ENCODE measurements at regions not wholly inside any gene's neighbourhood (a gene's known extent, or its start where the extent isn't known, plus 50 kb on each side); places are given as distances from the start of the nearest gene placed in this dataset.
"Not testable (repeated sequence)": the region's sequence is repeated elsewhere in the genome, so short reads cannot be mapped to it uniquely, and the experiment has no call there.

GRCh38 chr6:12544821-12545565 is 171.6 kb upstream of the PHACTR1 start:
- no peak for DNase-seq (ENCODE audit: low read depth)

GRCh38 chr6:12545619-12546409 is 170.8 kb upstream of the PHACTR1 start:
- DNase-seq (ENCODE audit: low read depth): peak; percentile 91

- DNase-seq (ENCODE audit: low read depth): peak; percentile 25
Observed at GRCh38 chr6:12546410-12547002, 170.1 kb upstream of the PHACTR1 start.

- DNase-seq (ENCODE audit: low read depth): peak; percentile 77
Observed at GRCh38 chr6:12548526-12548925, 168.0 kb upstream of the PHACTR1 start.

GRCh38 chr6:12549445-12549844 is 167.1 kb upstream of the PHACTR1 start:
- not testable (repeated sequence) for DNase-seq (ENCODE audit: low read depth)

GRCh38 chr6:12554820-12555219 is 161.7 kb upstream of the PHACTR1 start:
- DNase-seq (ENCODE audit: low read depth): not testable (repeated sequence)

- DNase-seq (ENCODE audit: low read depth): peak; percentile 60
Observed at GRCh38 chr6:12555267-12555666, 161.3 kb upstream of the PHACTR1 start.

GRCh38 chr6:12555781-12556180 is 160.8 kb upstream of the PHACTR1 start:
- no peak for DNase-seq (ENCODE audit: low read depth)

DNA sequence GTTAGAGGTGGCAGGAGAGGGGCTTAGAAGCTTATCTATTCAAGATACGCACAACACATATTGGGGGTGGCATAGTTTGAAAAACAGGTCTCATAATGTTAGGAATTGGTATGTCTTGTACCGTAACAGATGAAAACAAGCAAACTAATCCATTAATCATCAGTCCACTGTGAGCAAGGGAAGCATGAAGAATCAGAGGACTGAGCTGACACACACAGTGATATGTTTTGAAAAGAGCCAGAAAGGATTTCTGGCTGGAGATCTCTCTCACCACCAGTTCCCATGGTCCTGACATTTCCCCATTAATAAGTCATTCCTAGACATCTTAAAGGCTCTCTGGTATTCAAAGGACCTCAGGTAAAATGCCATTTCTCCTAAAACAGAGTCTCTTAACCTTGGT is 158.8 kb upstream of the PHACTR1 start:
- no peak for DNase-seq (ENCODE audit: low read depth)

GRCh38 chr6:12560315-12560714 is 156.3 kb upstream of the PHACTR1 start:
- DNase-seq (ENCODE audit: low read depth): no peak

GRCh38 chr6:12566618-12567123 is 149.9 kb upstream of the PHACTR1 start:
- no peak for DNase-seq (ENCODE audit: low read depth)

DNA sequence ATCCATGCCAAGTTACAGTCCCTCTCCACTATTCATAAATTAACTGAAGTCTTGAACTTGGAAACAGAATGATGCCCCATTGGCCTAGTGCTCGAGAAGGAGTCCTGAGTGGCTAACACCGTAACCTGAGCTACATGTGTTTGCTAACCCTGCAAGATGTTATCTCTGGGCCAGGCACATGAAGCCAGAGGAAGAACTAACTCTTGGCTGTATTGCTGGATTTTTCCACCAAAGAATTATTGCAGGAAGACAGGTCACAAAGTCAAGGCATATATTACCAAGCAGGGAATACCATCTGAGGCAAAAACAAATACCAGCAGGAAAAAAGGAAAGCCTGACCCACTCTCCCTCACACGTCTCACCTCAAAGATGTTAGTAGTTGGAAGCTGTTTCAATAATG is 148.9 kb upstream of the PHACTR1 start:
- no peak for DNase-seq (ENCODE audit: low read depth)

GRCh38 chr6:12569646-12570045 is 146.9 kb upstream of the PHACTR1 start:
- DNase-seq (ENCODE audit: low read depth): no peak

GRCh38 chr6:12570461-12571030 is 146.0 kb upstream of the PHACTR1 start:
- peak; percentile 15 for DNase-seq (ENCODE audit: low read depth)

DNA sequence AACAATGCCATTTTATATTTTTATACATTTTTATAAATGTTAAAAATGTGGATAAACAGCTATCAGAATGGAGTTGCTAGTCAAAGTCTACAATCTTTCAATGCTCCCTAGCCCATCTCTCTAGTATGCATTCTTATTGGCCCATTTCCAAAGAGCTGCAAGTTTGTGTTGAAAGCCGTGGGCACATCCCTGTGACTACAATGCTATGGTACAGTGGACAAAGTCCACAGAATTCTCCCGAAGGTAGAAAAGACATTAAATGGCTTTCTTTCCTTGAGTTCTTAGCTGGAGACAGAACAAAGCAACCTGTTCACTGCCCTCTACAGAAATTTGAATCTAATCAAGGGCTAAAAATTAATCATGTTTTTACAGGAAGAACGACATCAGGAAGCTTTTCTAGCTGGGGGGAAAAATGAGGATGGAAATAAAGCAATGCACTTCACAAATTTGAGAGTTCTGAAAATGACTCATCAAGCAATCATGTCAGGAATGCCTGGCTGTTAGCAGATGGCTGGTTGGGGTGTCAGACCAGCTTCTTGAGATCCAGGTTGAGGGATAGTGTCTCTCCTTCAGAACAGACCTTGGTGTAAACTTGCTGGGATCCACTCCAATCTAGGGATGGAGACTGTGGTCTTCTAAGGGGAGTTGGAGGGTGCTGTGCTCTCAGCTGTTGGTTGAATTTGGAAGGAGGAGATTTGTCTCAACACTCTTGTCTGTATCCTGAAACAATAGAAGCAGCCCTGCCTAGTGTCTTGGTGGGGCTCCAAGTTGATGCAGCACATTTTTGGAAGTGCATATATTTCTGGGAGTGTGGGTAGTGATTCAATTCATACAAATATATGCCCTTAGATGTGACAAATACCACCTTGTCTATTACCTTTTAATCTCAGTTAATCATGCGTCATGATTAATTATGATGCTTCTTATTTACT is 143.4 kb upstream of the PHACTR1 start:
- peak; percentile 91 for DNase-seq (ENCODE audit: low read depth)

DNA sequence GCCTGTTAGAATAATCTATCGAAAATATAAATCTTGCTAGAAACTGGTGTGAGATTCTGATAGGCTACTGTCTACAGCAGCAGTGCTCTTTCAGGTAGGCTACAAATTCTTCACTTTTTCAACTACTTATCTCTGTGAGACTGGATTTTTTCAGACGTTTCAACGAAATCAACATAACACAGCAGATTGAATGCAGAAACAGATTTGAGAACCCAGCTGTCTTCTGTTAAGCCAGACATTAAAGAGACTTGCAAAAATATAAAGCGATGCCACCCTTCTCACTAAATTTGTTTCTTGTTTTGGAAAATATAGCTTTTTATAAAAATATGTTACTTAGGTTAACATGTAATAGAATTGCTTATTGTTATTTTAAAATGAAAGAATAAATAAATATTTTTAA is 140.6 kb upstream of the PHACTR1 start:
- DNase-seq (ENCODE audit: low read depth): no peak

DNA sequence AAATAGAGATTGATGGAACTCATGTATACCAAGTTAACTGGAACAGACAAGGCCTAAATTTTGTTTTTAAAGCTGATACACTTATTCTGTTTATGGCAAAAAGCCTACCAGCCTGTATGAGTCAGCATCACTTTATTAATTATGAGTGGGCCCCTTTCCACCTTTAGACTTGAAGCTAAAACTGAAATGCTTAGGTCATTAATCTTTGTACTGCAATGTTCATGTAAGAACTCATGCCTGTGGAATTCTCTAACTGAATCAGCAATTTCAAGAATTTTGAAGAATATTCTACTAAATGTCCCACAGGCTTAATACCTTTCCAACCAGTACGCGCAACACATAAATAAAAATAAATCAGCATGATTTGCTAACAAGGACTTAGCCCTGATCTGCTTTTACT is 140.2 kb upstream of the PHACTR1 start:
- DNase-seq (ENCODE audit: low read depth): peak; percentile 57

- DNase-seq (ENCODE audit: low read depth): peak; percentile 33
Observed at GRCh38 chr6:12577124-12577850, 139.3 kb upstream of the PHACTR1 start.

DNA sequence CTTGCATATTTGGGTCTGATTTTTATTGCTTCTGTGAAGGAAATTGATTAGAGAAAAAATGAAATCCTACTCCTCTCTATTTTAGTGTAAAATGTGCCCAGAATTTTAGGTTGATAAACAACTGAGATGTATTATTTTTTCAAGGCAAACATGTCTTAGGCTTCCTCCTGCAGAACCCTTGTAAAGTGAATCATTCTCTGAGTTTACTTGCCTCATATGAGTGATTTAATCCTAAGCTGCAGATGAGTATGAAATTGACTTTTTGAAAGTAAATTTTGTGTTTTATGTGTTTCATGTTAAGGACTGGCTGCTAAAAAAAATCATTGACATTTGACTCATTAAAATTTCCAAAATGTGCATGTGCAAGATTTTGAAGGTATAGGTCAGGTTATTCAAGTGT is 138.5 kb upstream of the PHACTR1 start:
- no peak for DNase-seq (ENCODE audit: low read depth)

- DNase-seq (ENCODE audit: low read depth): peak; percentile 52
Observed at GRCh38 chr6:12578751-12579150, 137.8 kb upstream of the PHACTR1 start.
